COLO668 (cell line): ENCODE measurements at regions not wholly inside any gene's neighbourhood (a gene's known extent, or its start where the extent isn't known, plus 50 kb on each side); places are given as distances from the start of the nearest gene placed in this dataset.

ENCODE experiments used
- DNase-seq: peaks from one replicate; lab custom pipeline; 2025; ENCODE audit not compliant: unreplicated experiment; lab: John Stamatoyannopoulos, UW

- DNase-seq: no peak
These were observed 119.5 kb downstream of the MTX3 start for GRCh38 chr5:79871364-79872120.

- no peak for DNase-seq
These were observed 122.8 kb downstream of the MTX3 start for GRCh38 chr5:79868163-79868670.

DNA sequence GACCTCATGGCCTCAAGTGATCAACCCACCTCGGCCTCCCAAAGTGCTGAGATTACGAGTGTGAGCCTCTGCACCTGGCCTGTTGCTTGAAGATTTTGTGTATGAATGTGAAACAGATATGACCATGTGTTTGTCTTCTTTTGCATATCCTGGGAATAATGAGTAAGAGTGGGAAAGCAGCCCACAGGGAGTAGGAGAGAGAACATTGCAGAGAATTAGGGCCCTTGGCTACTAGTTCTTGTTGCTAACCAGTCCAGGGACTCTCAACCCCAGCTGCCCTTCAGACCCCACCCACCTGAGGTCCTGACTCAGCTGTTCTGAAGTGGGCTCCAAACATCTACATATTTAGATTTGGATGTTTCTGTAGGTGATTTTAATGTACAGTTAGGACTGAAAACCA is 125.5 kb downstream of the MTX3 start:
- DNase-seq: no peak

GRCh38 chr5:79864364-79864763 is 126.7 kb downstream of the MTX3 start:
- DNase-seq: no peak

DNA sequence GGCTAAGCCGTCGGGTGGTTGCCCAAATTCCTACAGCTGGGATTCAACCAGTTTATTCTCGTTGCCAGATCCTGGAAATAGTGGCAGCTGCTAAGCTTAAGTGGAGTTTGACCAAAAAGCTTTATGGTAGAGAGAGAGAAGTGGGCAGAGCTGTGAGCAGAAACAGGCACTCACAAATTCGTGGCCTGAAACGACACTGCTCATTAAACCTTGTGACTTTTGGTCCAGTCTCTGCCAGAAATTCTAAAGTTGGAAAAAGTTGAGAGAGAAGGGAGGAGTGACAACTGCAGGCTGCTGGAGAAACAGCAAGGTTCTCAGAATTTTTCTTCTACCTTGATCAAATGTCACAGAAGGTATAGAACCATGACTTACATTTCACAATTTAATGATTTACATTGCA is 131.5 kb downstream of the MTX3 start:
- DNase-seq: no peak

DNA sequence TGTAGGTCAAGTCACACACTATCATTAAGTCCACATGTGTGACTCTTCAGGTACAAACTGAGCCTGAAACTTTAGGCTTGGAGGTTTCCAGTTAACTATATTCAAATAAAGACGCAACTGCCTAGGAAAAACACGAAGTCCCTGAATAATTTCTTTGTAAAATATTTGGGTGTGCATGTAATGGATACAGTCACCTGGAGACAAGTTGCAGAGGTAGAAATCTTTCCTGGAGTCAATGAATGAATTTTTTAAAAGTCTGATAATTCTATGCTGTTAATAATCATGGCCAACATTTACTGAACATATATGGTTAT is 132.7 kb downstream of the MTX3 start:
- no peak for DNase-seq

GRCh38 chr5:79857714-79858409 is 133.2 kb downstream of the MTX3 start:
- peak; percentile 50 for DNase-seq

DNA sequence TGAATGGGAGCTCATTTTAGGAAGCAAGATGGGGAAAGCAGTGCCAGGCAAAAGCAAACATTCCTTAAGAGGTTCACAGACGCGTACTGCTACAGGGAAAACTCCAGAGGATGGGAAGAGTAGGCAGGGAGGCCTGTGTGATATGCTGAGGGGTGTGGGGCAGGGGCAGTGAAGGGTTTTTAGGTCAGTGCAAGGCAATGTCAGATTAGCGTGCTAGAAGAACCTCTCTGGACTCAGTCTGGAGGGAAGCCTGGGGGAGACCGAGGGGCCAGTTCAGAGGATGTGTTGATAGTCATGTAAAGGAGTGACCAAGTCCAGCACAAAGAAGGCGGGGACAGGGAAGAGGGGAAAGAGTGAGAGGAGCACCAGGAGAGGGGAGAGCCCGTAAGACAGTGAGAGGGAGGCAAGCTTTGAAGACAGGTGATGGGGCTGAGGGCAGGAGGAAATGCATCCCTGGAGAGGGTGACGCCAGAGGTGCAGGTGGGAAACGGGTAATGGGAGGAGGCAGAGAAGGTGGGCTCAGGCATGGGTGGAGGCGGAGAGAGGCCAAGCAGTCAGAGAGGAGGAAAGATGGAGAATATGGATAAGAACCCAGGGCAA is 134.5 kb downstream of the MTX3 start:
- no peak for DNase-seq

GRCh38 chr5:79853676-79854418 is 137.2 kb downstream of the MTX3 start:
- no peak for DNase-seq

- no peak for DNase-seq
These were observed 138.0 kb downstream of the MTX3 start for GRCh38 chr5:79853028-79853427.

DNA sequence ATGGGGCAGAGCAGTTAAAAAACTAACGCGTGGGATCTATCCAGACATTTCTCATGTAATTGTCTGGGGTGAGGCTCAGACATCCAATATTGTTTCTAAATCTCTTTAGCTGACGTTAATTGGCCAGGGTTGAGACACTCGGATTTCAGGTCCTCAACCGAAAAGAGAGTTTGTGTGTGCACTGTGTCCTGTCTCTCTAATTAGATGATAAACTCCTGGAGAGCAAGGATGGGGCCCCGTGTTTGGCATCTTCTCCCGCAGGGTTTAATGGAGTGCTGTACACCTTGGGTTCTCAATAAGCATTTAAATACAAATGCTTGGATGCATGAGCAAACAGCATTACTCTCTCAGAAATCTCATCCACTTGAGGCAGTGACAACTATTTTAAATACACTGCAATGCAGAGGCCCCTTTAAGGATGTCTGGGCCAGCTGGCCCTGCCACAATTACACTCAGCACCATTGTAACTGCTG is 139.6 kb downstream of the MTX3 start:
- DNase-seq: no peak

GRCh38 chr5:79850941-79851340 is 140.1 kb downstream of the MTX3 start:
- no peak for DNase-seq

GRCh38 chr5:79850316-79850822 is 140.7 kb downstream of the MTX3 start:
- DNase-seq: no peak

- DNase-seq: no peak
These were observed 141.4 kb downstream of the MTX3 start for GRCh38 chr5:79849486-79850315.
